ENCODE measurements at regions not wholly inside any gene's neighbourhood (a gene's known extent, or its start where the extent isn't known, plus 50 kb on each side); places are given as distances from the start of the nearest gene placed in this dataset.

DNA sequence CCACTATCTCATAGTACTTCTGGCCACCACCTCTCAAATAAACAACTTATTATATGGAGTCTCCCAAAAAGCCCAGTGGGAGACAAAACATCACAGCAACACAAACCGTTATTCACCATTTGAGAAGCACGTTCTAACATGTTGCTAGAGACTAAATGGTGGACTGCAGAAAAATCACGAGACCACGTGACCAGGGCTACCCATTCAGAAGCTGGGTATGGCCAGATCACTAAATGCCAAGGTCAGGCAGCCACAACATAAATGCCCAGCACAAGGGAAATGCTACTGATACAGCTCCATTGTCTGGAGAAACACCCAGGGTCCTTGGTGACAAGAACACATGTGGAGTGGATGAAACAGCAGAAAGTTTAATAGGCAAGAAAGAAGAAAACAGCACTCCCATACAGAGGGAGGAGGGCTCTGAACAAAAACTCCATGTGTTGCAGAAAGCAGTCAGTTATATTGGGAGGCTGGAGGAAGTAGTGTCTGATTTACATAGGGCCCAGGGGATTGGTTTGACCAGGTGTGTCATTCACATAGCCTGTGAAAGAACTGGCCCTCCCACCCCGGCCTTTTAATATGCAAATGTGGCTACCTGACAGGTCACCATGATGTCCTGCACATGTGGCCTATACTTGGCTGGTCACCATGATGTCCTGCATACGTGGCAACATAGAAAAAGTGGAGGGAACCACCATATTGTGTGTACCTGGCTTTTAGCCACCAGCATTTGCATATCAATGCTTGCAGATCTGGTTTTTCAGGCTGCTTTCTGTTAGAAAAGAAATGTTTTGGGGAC is 97.2 kb downstream of the TRIM36 start:
- no peak for DNase-seq

DNA sequence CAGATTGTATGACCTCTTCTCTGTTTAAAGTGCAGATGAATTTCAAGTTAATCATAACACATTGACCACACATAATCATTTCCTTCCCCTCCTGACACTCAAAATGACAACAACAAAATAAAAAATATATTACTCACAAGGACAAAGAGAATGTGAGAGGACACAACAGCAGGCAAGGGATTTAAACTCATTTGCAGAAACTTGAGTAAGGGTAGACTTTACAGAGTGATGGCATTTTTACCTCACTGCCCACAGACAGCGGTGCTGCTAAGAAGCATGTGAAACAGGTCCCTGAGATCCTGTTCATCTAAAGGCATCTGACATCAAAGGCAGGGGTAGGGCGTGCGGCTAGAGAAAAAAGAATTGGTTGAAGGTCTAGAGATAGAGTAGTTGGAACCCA is 99.0 kb downstream of the TRIM36 start:
- no peak for DNase-seq

DNA sequence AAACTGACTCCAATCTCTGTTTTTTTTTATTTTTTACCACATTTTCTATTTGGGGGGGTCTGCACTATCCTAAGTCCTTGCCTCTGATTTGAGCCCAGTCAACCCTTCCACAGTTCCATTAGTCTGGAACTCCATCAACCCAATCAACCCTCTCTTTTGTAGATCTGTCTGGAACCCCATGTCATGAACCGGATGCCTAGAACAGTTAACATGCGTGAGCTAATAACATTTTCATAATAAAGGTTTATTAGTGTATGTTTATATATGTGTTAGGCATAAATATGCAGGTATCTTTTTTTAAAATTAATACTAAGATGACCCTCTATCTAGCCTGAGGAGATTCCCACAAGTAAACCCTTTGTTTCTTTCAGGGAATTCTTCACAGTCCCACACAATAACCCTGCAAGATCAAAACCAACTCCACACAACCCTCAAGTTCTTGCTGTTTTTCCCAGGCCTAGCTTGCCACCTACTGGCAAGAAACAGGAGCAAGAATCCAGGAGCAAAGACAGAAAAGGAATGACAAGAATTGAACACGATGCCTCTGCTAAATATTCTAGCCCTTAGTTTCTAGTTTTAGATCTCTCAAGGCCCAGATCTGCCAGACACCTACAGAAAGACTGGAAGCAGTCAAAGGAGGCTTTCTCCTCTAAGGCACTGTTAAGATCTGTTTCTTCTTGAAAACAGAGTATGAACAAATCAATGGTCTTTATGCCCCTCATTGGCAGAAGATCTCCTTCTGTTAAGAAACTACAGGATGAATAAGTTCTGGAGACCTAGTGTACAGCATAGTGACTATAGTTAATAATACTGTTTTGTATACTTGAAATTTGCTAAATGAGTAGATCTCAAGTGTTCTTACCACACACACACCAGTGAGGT is 100.4 kb downstream of the TRIM36 start:
- peak; percentile 42 for DNase-seq

DNA sequence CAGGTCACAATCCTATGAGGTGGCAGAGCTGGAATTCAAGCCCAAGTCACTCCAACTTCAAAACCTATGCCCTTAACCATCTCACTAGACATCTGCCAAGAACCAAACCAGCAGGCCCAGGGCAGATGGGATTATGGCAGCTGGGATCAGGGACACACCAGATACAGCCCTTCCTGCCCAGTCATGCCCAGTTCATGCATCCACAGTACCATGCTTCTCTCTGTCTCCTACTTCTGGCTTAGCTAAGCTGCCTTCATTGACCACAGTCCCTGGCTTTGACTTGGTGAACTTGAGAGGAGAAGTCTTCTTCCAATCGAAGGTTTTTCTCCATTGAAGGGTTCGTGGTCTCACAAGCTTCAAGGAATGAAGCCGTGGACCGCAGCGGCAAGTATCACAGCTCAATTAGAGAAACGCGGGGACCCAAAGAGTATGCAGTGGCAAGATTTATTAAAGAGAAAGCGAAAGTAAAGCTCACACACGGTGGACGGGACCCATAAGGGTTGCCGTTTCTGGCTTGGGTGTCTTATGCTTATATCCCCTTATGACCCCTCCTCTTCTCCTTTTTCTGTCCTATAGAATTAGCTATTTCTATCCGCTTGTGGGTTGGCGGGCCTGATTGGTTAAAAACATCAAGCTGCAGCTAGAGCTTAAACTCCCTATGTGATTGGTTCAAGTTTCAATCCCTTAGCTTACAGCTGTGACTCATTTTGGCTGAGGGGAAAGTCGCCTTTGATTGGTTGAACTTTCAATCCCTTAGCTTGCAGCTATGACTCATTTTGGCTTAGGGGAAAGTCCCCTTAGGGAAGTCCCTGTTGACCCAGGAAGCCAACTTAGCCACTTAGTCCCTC is 101.2 kb downstream of the TRIM36 start:
- peak; percentile 41 for DNase-seq

DNA sequence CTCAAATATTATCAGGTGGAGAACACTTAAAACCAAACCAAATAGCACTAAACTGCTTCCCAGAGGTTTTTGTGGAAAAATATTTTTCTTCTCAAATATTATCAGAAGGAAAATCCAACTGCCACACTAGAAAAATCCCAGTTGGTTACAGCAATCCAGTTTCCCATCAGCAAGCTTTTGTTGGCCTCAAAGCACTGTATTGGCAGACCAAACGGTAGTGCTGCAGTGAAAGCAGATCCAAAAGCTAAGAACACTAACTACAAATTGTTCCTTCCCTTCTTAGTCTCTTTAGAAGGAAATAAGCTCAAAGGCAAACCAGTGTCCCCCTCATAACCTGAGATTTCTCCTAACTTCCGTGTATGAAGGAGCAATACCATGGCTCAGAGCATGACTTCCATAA is 105.3 kb downstream of the TRIM36 start:
- no peak for DNase-seq

DNA sequence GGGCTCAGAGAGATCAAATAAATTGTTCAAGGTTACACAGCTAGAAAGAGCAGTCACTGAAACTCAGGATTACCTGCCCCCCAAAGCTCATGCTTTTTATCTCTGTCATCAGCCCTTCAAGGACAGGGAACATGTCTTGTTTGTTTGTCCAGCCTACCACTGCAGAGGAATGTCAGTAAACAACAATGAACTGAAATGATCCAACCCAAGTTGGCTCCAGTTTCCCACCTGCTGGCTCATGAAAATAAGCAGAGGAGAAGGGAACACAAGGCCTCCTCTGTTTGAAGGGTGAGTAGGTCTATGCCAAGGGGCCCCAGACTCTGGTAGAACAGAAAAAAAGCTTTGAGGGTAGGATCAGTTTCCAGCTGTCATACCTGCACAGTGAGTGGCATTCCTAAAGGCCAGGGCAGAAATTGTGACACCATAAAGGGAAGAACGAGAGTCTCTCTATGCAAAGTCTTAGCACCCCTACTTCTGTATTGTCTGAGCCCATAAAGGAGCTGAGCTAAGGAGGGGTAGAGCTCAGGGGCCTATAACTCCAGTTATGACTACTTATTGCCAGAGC is 115.2 kb downstream of the TRIM36 start:
- DNase-seq: no peak

DNA sequence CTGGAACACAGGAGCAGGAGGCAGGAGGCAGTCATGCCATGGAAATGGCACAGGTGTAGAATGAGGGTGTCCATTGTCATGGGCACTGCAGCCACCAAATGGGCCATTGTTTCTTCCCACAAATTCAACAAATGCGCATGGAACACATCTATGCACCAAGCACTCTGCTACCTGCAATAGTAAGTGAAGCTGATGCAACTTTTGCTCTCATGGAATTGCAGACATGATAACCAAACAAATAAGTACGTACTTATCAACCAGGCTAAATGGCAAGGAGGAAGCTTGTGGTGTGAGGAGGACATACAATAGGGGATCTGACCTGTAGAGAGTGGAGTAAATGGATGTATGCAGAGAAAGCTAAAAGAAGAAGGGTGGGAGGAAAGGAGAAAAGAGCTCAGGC is 116.8 kb downstream of the TRIM36 start:
- DNase-seq: no peak

DNA sequence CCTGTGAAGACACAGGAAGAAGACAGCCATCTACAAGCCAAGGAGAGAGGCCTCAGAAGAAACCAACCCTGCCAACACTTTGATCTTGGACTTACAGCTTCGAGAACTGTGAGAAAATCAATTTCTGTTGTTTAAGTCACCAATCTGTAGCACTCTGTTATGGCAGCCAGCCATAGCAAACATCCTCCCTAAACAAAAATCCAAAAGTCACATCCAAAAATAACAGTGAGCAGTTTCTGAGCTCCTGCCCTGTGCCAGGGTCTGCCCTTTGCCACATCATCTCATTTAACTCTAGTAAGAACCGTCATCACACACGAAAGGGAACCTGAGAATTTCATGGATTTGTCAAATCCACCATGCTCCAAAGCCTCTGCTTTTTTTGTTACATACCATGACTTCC is 118.8 kb downstream of the TRIM36 start:
- no peak for DNase-seq

DNA sequence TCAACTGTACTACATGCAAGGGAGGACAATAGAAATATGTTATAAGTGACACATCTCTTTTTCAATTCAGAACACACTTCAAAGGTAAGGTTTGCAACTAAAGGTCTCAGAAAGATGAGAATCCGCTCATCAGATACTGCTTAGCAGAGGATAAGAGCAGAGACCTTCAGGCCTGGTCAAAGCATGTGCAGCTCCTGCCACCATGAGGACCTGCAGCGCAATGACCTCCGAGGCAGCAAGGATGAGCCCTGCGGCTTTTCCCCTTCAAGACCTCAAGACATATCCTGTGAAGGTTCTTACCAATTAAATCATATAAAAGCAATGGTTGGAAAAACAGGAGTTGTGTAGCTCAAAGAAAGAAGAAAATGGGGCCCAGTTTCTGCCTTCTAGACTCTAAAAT is 135.8 kb downstream of the TRIM36 start:
- DNase-seq: no peak

DNA sequence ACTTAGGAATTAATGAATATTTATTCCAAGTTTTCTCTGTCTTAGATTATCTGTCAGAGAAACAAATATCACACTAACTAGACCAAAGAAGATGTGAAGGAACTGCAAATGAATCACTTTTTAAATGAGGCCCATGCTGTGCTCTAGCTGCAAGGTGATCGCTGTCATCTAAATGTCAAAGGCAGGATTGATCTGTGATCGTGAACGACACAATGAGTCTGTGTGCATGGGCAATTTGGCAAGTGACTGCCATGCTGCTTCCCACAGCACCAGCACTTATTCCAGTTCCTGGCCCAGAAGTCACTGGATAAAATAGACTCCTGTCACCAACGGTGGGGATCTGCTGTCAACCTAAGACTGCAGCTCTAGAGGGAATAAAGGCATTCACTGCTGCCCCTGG is 141.2 kb downstream of the TRIM36 start:
- DNase-seq: no peak

DNA sequence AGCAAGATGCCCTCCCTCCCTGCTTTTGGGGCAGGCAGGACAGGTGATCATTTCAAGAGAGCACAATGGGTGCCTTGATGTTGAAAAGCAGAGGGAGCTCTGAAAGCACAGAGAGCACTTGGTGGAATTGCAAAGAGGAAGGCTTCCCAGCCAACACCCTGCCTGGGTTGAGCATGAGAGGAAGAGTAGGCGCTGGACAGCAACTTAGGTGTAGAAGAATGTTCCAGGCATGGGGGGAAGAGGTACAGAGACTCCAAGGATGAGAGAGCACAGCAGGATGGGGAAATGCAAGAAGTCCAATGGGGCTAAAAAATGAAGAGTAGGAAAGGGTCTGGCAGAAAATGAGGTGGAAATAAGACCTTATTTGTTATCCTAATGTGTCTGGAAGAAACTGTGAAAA is 144.8 kb downstream of the TRIM36 start:
- no peak for DNase-seq

DNA sequence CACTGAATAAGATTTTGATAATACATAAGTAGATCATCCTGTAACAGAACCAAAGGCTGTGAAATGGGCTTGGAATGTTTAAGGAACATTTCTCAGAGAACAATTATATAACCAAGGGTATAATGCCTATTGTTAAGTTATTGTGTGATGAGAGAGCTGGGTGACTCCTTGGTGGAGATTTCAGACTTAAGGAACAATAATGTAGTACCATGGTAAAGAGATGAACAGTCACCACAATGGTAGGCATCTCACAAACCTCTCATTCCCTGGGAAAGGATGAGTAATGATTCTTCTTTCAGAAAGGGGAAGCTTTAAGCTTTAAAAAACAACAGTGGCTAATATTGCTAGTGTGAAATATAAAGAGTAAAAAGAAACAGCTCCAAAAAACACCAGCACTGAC is 147.4 kb downstream of the TRIM36 start:
- DNase-seq: peak; percentile 6

DNA sequence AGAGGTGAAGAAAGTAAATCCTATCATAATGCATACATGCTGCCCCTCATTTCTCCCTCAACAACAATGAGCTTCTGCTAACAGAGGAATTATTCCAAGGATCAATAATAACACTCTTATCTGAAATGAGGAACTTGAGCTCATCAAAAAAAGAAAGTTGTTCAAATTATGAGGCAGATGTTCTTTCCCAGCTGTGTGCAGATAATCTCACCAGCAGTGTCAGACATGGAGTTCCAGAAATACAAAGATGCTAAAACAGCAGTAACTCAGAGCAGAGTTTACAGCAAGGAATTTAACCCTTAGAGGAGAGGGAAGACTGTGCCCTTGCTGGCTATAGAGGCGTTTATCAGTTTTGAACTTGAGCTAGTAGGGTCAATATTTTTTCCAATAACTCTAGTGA is 153.1 kb downstream of the TRIM36 start:
- DNase-seq: no peak

DNA sequence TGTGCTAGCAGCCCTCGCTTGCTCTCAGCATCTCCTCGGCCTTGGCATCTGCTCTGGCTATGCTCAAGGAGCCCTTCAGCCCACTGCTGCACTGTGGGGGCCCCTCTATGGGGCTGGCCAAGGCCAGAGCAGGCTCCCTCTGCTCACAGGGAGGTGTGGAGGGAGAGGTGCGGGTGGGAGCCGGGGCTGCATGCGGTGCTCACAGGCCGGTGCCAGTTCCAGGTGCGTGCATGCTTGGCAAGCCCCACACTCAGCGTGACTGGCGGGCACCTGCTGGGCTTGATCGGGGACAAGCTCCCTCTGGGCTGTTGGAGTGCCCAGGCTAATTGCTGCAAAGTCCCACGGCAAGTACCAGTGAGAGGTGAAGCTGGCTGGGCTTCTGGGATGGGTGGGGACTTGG is 170.5 kb downstream of the TRIM36 start:
- no peak for DNase-seq

DNA sequence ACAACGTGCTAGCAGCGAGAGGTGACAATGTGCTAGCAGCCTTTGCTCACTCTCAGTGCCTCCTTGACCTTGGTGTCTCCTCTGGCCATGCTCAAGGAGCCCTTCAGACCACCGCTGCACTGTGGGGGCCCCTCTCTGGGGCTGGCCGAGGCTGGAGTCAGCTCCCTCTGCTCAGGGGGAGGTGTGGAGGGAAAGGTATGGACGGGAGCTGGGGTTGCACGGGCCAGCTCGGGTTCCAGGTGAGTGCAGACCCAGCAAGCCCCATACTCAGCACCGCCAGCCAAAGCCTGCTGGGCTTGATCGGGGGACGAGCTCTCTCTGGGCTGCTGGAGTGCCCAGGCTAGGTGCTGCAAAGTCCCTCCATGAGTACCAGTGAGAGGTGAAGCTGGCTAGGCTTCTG is 180.2 kb downstream of the TRIM36 start:
- DNase-seq: no peak

DNA sequence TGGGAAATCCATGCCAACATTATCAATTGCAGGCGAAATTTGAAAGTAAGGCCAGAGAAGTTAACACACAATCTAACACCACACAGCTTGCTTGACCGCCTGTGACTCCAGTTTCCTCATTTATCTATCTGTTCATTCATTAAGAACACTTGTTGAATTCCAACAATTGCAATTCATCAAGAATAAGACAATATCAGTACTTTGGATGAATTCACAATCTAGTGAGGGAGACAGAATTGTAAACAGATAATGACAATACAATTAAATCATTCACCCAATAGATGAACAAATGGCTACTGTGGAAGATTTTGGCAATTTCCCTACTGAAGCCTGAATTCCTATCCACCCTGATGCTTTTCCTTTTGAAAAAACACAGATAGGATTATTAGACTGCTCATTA is 181.6 kb downstream of the TRIM36 start:
- no peak for DNase-seq

DNA sequence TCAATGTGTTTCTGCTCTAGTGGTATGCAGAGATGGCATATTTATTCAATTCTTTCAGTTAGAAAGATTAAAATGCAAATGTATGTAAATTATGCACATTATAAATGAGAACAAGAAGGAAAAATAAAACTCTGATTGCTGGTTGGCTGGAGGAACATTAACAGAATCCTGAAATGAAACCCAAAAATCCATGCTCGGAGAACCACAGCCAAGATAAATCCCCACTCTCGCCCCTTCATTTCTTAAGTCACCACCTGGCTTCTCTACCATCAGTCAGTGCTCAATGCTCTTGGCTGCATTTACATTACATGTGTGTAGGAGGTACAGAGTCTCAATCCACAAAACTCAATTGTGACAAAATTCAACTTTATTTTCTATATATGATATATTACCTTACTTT is 184.9 kb downstream of the TRIM36 start:
- DNase-seq: no peak

DNA sequence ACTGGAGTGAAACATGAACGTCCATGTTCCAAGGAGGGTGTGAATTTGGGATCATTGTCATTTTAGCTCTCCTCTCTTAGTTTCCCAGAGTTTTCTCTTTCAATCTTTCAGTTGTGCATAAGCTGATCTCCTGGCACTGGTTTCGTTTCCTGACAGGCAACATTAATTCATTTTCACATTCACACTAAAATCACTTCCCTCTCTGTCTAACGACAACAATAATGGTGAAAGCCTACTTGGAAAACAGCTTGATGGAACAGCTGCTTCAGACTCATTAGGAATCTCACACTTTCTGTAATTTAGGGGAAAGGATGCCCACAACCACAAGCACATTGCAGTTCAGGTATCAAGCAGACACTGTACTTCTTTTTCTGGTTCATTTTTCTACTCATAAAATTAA is 188.6 kb downstream of the TRIM36 start:
- no peak for DNase-seq

DNA sequence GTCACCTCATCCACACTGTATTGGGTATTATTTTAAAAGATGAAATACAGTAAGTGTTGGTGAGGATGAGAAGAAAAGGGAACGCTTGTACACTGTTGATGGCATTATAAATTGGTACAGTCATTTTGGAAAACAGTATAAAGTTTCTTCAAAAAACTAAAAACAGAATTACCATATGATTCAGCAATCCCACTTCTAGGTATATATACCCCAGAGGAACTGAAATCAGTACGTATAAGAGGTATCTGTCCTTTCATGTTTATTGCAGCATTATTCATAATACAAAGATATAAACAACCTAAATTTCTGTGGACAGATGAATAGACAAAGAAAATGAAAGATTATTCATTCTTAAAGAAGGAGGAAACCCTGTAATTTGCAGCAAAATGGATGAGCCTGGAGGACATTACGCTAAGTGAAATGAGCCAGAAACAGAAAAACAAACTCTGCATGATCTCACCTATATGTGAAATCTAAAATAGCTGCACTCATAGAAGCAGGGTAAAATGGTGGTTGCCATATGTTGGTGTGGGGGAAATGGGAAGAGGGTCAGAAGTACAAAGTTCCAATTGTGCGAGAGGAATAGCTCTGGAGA is 191.6 kb downstream of the TRIM36 start:
- no peak for DNase-seq

DNA sequence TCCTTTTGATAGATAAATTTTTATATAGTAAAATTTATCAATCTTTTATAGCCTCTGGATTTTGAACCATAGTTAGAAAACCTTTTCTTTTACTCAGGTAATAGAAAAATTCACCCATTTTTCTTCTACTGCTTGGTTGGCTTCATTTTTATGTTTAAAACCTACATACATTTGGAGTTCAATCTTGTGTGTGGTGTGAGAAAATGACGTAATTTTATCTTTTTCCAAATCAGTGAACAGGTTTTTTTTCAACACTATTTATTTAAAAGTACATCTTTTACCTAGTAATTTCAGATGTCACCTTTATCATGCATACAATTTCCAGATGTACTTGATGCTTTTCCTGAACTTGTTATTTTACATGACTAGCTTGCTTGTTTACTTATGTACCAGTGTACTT is 200.2 kb downstream of the TRIM36 start:
- no peak for DNase-seq

DNA sequence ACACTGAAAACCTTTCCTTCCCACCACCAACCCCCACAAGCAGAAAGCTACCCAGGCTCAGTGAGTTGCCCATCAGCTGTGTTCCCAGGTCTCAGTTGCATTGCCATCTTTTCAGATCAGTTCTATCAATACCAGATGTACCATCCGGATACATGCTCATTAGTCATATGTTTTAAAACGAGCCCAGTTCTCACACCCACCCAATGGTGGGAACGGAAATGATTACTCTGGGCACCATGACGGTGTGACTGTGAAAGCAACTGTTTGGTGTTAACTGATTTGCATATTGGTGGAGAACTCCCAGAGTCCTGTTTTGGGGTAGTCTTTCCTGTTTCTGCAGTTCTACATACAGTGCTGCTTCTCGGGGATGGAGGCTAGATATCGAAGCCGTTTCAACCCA is 212.3 kb downstream of the TRIM36 start:
- DNase-seq: no peak

DNA sequence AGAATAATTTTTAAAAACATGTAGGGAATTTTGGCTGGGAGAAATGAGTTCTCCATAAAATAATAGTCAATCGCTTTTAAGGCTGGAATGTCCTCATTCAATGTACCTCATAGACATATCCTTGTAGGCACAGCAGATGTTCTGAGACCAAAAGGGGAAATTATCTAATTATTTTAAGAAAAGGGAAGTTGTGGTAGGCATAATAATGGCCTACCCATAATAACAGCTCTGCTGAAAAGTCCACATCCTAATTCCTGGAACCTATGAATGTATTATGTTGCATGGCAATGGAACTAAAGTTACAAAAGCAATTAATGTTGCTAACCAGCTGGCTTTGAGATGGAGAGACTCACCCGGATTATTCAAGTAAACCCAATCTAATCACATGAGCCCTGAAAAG is 216.1 kb downstream of the TRIM36 start:
- no peak for DNase-seq

DNA sequence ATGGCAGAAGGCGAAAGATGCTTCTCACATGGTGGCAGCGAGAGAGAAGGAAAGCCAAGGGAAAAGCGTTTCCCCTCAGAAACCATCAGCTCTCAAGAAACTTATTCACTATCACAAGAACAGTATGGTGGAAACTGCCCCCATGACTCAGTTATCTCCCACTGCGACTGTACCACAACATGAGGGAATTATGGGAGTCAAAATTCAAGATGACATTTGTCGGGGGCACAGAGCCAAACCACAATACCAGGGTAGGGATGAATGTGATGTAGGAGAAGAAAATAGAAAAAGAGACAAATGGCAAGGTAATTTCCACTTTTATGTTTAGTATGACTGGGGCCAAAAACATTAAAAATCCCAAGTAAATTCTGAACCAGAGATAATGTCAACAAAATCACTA is 216.8 kb downstream of the TRIM36 start:
- no peak for DNase-seq

Data from fibroblast of skin of right quadriceps (primary cell).